ELR (cell line): ENCODE measurements at regions not wholly inside any gene's neighbourhood (a gene's known extent, or its start where the extent isn't known, plus 50 kb on each side); places are given as distances from the start of the nearest gene placed in this dataset.

Source experiments
- DNase-seq: peaks from one replicate; pipeline ENCODE4 v3.0.0-alpha.2; 2015; ENCODE audit warnings: low read depth

DNA sequence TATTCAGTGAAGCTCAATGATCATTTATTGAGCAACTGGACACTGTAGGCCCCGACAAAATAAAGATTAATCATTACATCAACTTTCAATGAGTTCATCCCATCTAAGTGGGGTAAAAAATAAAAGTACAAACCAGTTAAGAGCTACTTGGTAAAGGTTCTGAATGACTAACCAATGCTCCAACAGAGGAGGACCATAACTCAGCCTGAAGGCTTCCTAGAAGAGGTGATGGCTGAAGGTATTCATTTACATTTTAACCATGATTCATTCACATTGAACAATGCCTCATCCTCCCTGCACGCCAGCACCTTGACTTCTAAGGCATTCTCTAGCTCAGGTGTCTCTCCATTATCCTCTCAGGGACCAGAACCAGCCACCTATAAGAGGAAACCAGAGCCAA, 201.4 kb downstream of the ZNF462 start:
- DNase-seq, result no peak

DNA sequence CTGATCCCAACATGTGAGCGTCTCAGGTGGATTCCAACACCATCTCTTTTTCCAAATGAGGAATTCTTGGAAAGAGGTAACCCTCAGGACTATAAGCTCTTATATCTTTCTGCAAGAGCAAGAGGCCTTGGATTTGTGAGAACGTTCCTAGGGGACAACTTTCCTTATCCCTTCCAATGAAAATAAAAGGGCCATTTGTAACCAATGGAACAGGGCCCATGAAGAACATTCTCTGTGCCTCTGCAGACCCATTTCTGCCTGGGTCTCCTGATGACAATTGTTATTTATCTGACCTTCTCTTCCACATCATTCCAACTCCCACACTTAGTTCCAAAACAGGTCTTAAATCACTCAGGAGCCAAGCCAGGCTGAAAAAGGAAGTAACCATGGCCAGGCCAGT, 202.6 kb downstream of the ZNF462 start:
- no peak for DNase-seq

GRCh38 chr9:107067739-107068416, 204.9 kb downstream of the ZNF462 start:
- DNase-seq, result no peak

DNA sequence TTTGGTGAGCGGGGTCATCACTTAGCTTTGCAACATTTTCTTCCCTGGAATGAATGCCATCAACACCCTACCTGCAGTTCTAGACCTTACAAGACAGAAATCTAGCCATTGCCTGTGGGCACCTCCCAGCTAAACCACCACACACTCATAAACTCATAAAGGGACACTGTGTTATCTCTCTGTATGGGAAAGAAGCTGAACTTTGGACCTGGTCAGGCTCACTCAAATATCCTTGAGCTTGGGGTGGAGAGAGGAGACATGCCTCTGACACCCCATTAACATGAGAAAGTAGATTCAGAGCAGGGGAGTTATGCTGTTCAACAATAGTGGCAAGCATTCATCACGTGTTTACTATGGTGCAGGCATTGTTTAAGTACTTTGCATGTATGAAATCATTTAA, 205.6 kb downstream of the ZNF462 start:
- no peak for DNase-seq

GRCh38 chr9:107070586-107070985, 207.6 kb downstream of the ZNF462 start:
- DNase-seq, result no peak

GRCh38 chr9:107078061-107078460, 205.0 kb upstream of the RAD23B start:
- DNase-seq, result no peak

DNA sequence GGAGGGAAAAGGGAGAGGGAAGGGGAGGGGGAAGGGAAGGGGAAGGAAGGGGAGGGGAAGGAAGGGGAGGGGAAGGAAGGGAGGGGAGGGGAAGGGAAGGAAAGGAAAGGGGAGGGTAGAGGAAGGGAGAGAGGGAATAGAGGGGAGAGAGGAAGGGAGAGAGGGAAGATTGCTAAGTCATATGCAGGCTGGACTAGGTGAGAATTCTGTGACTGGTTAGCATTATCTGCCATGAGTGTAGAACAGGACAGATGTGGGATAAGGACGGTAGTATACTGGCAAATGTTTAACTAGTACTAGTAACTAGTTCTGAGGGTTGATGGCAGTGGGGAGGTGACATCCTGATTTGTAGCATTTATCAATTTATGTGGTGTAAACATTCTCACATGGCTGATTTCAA, 203.5 kb upstream of the RAD23B start:
- DNase-seq, result no peak

GRCh38 chr9:107080130-107080529, 202.9 kb upstream of the RAD23B start:
- no peak for DNase-seq

DNA sequence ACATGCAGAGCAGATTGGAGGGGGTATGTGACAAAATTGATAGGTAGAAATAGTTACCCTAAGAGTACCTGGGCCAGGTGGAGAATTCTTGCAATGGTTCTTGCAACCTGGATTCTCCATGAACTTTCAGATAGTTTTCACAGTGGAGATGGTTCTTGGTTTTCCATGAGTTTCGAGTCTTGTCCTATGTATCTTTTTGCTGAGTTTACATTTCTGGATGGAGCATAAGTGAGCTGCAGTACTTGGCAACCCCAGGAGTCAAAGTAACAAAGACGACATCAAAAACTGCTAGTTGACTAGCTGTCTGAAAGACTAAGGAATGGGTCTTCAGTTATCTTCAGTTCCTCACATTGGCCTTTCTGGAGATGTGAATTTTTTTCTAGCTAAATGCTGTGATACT, 196.6 kb upstream of the RAD23B start:
- no peak for DNase-seq

- peak; percentile 6 for DNase-seq
Observed at GRCh38 chr9:107087222-107087621, 195.9 kb upstream of the RAD23B start.

- DNase-seq, result no peak
Observed at GRCh38 chr9:107090218-107090617, 192.9 kb upstream of the RAD23B start.

DNA sequence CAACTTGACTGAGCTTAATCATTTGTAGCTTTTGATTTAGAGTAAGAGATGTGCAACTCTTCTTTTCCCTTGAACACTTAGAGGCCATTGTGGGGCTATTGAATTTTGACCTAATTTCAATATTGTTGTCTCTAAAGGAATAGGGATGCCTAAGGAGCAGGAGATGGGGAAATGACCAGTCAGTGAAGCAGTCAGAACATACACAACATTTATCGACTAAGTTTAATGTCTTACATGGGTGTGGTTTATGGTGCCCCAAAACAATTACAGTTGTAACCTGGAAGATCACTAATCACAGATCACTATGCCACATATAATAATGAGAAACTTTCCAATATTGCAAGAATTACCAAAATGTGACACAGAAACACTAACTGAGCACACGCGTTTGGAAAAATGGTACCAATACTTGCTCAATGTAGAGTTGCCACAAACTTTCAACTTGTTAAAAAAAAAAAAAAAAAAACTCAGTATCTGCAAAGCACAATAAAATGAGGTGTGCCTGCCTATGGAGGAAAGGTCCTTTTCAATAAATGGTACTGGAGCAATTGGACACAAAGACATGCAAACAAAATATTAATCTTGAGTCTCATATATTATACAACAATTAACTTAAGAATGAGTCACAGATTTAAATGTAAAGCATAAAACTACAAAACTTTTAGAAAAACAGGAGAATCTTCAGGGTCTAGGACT, 189.6 kb upstream of the RAD23B start:
- no peak for DNase-seq

DNA sequence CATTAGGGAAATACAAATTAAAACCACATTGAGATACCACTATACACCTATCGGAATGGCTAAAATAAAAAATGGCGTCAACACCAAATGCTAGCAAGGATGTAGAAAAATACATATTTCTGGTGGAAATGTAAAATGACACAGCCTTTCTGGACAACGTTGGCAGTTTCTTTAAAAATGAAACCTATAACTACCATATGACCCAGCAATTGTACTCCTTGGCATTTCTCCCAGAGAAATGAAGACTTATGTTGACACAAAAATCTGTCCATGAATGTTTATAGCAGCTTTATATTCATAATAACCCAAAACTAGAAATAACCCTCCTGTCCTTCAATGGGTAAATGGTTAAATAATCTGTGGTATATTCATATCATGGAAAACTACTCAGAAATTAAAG, 188.7 kb upstream of the RAD23B start:
- DNase-seq, result no peak

DNA sequence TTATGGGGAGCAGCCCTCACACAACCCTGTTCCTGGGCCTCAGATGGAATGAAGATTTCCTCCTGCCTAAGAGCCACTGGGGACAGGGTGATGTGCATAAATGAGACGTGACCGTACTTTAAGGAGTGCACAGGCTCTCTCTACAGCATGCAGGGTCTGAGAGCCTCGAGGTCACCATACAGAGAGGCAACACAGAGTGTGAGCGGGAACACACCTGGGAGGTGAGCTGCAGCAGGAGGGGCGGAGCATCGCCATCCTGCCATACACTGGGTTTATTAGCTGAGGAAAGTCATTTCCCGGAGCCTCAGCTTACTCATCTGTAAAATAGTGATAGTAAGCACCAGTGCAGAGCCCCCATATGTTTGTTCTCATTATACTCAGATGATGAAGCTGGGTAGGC, 182.5 kb upstream of the RAD23B start:
- no peak for DNase-seq

DNA sequence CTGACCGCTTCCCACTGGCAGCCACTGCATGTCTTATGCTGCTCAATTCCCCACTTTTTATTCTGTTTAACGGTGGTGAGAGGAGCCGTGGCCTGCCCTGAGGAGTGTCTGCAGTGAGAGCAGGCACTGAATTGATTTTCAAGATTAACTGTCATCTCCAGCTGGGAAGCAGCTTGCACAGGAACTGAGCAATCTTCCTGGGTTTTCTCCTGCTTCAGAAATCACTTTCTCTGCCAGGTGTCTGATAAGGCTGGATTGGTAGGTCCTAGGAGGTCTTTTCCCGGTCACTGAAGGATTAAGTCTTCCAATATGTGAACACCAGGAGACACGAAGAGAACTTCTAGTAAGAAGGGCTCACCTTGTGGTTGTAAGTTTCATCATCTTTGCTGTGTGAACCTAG, 181.1 kb upstream of the RAD23B start:
- DNase-seq, result no peak

- no peak for DNase-seq
Observed at GRCh38 chr9:107103621-107104020, 179.5 kb upstream of the RAD23B start.

DNA sequence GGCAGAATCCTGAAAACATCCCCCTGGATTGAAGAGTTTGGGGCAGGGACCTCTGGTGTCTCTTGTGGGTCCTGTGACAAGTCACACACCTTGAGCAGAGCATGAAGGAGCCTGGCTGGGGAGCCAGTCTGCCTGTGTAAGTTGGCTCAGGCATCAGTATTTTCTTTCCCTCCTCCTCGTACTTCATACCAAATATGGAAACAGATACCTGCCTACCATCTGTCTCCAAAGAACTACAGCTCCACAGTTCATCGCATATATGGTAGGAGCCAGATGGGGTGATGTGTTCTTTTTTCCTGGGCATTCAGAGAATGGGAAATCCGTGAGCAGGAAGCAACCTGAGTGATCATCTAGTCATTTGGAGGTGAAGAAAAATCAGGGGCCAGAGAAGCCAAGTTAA, 177.3 kb upstream of the RAD23B start:
- DNase-seq, result no peak

- no peak for DNase-seq
Observed at GRCh38 chr9:107106416-107106815, 176.7 kb upstream of the RAD23B start.

DNA sequence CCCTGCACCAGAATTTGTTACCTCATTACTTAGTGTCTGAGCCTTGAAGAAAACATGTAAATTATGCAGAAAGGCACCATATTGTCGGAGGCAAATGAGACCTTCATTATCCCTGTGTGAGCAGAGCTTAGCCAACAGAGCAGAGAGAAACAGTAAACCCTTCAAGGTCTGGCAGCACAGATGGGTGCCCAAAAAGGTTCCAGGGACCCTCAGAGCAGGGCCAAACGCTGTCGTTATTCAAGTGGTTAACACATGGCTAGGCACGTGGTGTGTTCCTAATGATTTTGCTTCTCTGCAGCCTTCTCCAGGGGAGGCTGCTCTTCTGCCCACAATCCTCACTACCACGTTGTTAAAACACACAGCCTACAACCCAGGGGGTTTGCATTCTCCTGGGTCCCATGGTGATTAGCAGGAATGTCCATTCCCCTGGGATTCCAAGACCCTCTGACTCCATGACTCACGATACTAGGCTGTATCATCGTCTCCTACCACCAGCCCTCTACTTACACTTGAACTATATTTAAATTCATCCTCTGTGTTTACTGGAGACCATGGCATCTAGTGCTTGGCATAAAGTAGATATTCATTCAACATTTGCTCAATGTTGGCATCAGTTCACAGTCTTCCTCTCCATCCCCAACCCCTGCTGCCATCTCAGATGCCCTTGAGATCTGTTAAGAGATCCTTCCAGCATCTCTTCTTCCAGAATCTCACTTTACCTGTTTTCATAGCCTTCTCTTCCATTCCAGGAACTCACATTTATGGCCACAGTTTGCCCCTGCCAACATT, 174.5 kb upstream of the RAD23B start:
- no peak for DNase-seq

- no peak for DNase-seq
Observed at GRCh38 chr9:107109324-107109723, 173.8 kb upstream of the RAD23B start.

DNA sequence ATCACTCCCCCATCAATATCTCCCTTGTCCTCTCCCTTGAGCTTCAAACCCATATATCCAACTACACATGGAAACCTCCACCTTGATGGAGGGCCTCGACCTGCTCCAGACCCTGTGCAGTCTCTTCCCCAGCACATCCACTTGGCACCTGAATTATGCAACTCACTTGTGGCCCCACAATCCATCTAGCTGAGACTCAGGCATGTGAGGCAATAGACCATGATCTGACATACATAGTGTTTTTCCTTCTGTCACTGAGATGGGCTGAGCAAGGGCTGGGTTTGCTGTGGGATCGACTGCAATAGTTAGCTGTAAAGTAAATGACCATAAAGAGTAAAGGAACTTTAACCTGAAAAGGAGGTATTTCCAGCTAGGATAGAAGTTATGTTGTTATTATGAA, 172.9 kb upstream of the RAD23B start:
- no peak for DNase-seq

GRCh38 chr9:107112707-107113243, 170.3 kb upstream of the RAD23B start:
- no peak for DNase-seq
